WTC11 (cell line): ENCODE measurements at regions not wholly inside any gene's neighbourhood (a gene's known extent, or its start where the extent isn't known, plus 50 kb on each side); places are given as distances from the start of the nearest gene placed in this dataset.

Source experiments
- ATAC-seq: fragments of 200-7000 bp; cut with Tn5 transposase; 2 replicates; pipeline ENCODE4 v1.10.0; 2021; ENCODE audit warnings: mild to moderate bottlenecking, moderate library complexity
- CTCF ChIA-PET: fragments of 300-600 bp; sonication (Branson Sonifier 250); formaldehyde crosslinking; loops from one replicate; lab custom pipeline; 2021; ENCODE audit warnings: antibody characterized with exemption; lab: Charles Lee
- POLR2A ChIA-PET: fragments of 350-600 bp; sonication (Branson Sonifier 250); formaldehyde crosslinking; loops from one replicate; lab custom pipeline; 2021; ENCODE audit warnings: antibody characterized with exemption; lab: Charles Lee
- DNase-seq: peaks from one replicate; pipeline ENCODE4 v3.0.0; 2021; ENCODE audit warnings: low spot score
- H3K27ac Mint-ChIP-seq: 2 replicates; pipeline ENCODE4 v1.8.0; 2021; ENCODE audit warnings: mixed read lengths
- H3K27me3 Mint-ChIP-seq: 2 replicates; pipeline ENCODE4 v1.8.0; 2021; ENCODE audit warnings: low read depth, mild to moderate bottlenecking, moderate library complexity, mixed read lengths
- H3K36me3 Mint-ChIP-seq: 2 replicates; pipeline ENCODE4 v1.8.0; 2021; ENCODE audit warnings: mixed read lengths
- H3K4me1 Mint-ChIP-seq: 2 replicates; pipeline ENCODE4 v1.8.0; 2022; ENCODE audit warnings: mixed read lengths
- H3K4me3 Mint-ChIP-seq: 2 replicates; pipeline ENCODE4 v1.8.0; 2021; ENCODE audit warnings: mild to moderate bottlenecking, moderate library complexity, mixed read lengths
- H3K9me3 Mint-ChIP-seq: 2 replicates; pipeline ENCODE4 v1.8.0; 2021; ENCODE audit warnings: mixed read lengths
- ETV6 ChIP-seq: sonication (generic); formaldehyde crosslinking; IDR thresholded peaks from 2 replicates; pipeline ENCODE4 v1.8.1; 2022; ENCODE audit warnings: mild to moderate bottlenecking, missing genetic modification reagents
- FOXP1 ChIP-seq: sonication (generic); formaldehyde crosslinking; IDR thresholded peaks from 2 replicates; pipeline ENCODE4 v1.8.0; 2022; ENCODE audit warnings: missing genetic modification reagents, mild to moderate bottlenecking, moderate library complexity, borderline replicate concordance
- GABPB1 ChIP-seq: sonication (generic); formaldehyde crosslinking; IDR thresholded peaks from 2 replicates; pipeline ENCODE4 v1.8.1; 2023; ENCODE audit warnings: mild to moderate bottlenecking, missing genetic modification reagents
- HMGA2 ChIP-seq: fragments of 250-450 bp; sonication (Bioruptor Pico); IDR thresholded peaks from 2 replicates; pipeline ENCODE4 v1.4.0; 2021; ENCODE audit warnings: mild to moderate bottlenecking, moderate library complexity
- NFATC4 ChIP-seq: fragments of 250-450 bp; sonication (Bioruptor Pico); IDR thresholded peaks from 2 replicates; pipeline ENCODE4 v1.9.0; 2021; ENCODE audit warnings: mild to moderate bottlenecking
- NR1H2 ChIP-seq: sonication (generic); formaldehyde crosslinking; IDR thresholded peaks from 2 replicates; pipeline ENCODE4 v1.9.0; 2021; ENCODE audit warnings: mild to moderate bottlenecking, moderate library complexity, missing genetic modification reagents
- NR2C2 ChIP-seq: sonication (generic); formaldehyde crosslinking; IDR thresholded peaks from 2 replicates; pipeline ENCODE4 v1.8.0; 2022; ENCODE audit warnings: mild to moderate bottlenecking, missing genetic modification reagents
- PRRX2 ChIP-seq: fragments of 250-450 bp; sonication (Bioruptor Pico); IDR thresholded peaks from 2 replicates; pipeline ENCODE4 v1.8.0; 2021; ENCODE audit warnings: mild to moderate bottlenecking
- RORB ChIP-seq: fragments of 250-450 bp; sonication (Bioruptor Pico); IDR thresholded peaks from 2 replicates; pipeline ENCODE4 v1.9.0; 2021; ENCODE audit warnings: mild to moderate bottlenecking
- SMAD3 ChIP-seq: sonication (generic); formaldehyde crosslinking; IDR thresholded peaks from 2 replicates; pipeline ENCODE4 v1.8.0; 2022; ENCODE audit warnings: missing genetic modification reagents, mild to moderate bottlenecking, borderline replicate concordance
- TCF7 ChIP-seq: sonication (generic); formaldehyde crosslinking; IDR thresholded peaks from 2 replicates; pipeline ENCODE4 v1.8.0; 2022; ENCODE audit warnings: mild to moderate bottlenecking, low read depth, missing genetic modification reagents, moderate library complexity
- ZNF396 ChIP-seq: fragments of 250-450 bp; sonication (Bioruptor Pico); IDR thresholded peaks from 2 replicates; pipeline ENCODE4 v1.8.0; 2021; ENCODE audit warnings: mild to moderate bottlenecking, moderate library complexity, borderline replicate concordance
- TF ChIP-seq, protein P1 (sequence below): sonication (generic); formaldehyde crosslinking; IDR thresholded peaks from 2 replicates; pipeline ENCODE4 v1.8.0; 2022; ENCODE audit warnings: mild to moderate bottlenecking, missing genetic modification reagents
- TF ChIP-seq, protein P2 (sequence below): sonication (generic); formaldehyde crosslinking; IDR thresholded peaks from 2 replicates; pipeline ENCODE4 v1.8.0; 2023; ENCODE audit warnings: missing genetic modification reagents
- TF ChIP-seq, protein P3 (sequence below): sonication (generic); formaldehyde crosslinking; IDR thresholded peaks from 2 replicates; pipeline ENCODE4 v1.8.1; 2022; ENCODE audit warnings: mild to moderate bottlenecking, moderate library complexity, missing genetic modification reagents
- TF ChIP-seq, protein P4 (sequence below): sonication (generic); formaldehyde crosslinking; IDR thresholded peaks from 2 replicates; pipeline ENCODE4 v1.8.1; 2022; ENCODE audit warnings: missing genetic modification reagents, borderline replicate concordance
- TF ChIP-seq, protein P5 (sequence below): sonication (generic); formaldehyde crosslinking; conservative IDR thresholded peaks from 2 replicates; pipeline ENCODE4 v1.8.1; 2023; ENCODE audit warnings: mild to moderate bottlenecking, low read depth, missing genetic modification reagents, moderate library complexity
- TF ChIP-seq, protein P6 (sequence below): sonication (generic); formaldehyde crosslinking; IDR thresholded peaks from 2 replicates; pipeline ENCODE4 v1.8.1; 2023; ENCODE audit warnings: mild to moderate bottlenecking, moderate library complexity, missing genetic modification reagents
- TF ChIP-seq, protein P7 (sequence below): sonication (generic); formaldehyde crosslinking; IDR thresholded peaks from 2 replicates; pipeline ENCODE4 v1.8.1; 2022; ENCODE audit warnings: mild to moderate bottlenecking, missing genetic modification reagents, moderate library complexity, borderline replicate concordance

DNA sequence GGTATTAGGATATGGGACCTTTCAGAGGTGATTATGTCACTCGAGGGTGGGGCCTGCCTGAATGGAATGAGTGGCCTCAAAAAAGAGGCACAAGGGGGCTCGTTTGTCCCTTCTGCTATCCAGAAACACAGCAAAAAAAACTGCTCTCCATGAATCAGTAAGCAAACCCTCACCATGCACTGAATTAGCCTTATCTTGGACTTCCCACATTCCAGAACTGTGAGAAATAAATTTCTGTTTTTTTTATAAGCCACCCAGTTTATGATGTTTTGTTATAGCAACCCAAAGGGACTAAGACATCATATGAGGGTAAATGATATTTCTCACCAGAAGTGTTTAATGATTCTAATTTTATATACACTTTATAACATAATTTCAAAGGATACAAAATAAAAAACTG is 476.6 kb upstream of the EDIL3 start:
- DNase-seq: no peak
- no peaks in the 10 kb centered on the region for H3K27me3 Mint-ChIP-seq
- peaks cover 33% of the 10 kb centered on the region for H3K9me3 Mint-ChIP-seq
- no peak for TF ChIP-seq ETV6
- TF ChIP-seq RORB: no peak
- TF ChIP-seq, protein P1, sequence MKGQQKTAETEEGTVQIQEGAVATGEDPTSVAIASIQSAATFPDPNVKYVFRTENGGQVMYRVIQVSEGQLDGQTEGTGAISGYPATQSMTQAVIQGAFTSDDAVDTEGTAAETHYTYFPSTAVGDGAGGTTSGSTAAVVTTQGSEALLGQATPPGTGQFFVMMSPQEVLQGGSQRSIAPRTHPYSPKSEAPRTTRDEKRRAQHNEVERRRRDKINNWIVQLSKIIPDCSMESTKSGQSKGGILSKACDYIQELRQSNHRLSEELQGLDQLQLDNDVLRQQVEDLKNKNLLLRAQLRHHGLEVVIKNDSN (CRISPR knock-in tag): no peak
- TF ChIP-seq, protein P2, sequence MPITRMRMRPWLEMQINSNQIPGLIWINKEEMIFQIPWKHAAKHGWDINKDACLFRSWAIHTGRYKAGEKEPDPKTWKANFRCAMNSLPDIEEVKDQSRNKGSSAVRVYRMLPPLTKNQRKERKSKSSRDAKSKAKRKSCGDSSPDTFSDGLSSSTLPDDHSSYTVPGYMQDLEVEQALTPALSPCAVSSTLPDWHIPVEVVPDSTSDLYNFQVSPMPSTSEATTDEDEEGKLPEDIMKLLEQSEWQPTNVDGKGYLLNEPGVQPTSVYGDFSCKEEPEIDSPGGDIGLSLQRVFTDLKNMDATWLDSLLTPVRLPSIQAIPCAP (CRISPR knock-in tag): no peak
- ChIA-PET CTCF (no interaction called here), POLR2A (no interaction called here)
- no peak overlapping the region for H3K27ac Mint-ChIP-seq
- peaks cover 33% of the 10 kb centered on the region for H3K36me3 Mint-ChIP-seq
- H3K4me1 Mint-ChIP-seq: peaks cover 48% of the 10 kb centered on the region
- no peak overlapping the region for H3K4me3 Mint-ChIP-seq
- ATAC-seq: no peak

DNA sequence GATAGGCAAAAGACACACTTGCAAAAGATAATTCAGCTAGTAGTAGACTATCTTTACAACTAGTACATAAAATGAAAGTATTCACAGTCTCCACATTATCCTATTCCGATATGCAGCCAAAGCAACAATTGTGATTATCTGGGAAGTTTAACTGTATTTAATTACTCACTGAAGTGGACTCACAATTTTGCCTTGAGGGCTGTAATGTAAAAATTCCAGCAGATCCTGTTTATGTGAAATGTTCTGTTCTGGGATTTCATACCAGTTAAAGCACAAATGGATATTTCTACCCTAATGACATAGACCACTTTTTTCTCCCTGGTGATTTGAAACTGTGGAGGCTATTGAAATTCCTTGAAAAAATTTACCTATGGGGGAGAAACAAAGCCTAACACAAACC is 474.4 kb upstream of the EDIL3 start:
- H3K9me3 Mint-ChIP-seq: peaks cover 39% of the 10 kb centered on the region
- no peak for TF ChIP-seq NR1H2 (CRISPR knock-in tag)
- TF ChIP-seq, protein P3, sequence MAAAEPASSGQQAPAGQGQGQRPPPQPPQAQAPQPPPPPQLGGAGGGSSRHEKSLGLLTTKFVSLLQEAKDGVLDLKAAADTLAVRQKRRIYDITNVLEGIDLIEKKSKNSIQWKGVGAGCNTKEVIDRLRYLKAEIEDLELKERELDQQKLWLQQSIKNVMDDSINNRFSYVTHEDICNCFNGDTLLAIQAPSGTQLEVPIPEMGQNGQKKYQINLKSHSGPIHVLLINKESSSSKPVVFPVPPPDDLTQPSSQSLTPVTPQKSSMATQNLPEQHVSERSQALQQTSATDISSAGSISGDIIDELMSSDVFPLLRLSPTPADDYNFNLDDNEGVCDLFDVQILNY: no peak
- TF ChIP-seq FOXP1 (CRISPR knock-in tag): no peak
- TF ChIP-seq, protein P4, sequence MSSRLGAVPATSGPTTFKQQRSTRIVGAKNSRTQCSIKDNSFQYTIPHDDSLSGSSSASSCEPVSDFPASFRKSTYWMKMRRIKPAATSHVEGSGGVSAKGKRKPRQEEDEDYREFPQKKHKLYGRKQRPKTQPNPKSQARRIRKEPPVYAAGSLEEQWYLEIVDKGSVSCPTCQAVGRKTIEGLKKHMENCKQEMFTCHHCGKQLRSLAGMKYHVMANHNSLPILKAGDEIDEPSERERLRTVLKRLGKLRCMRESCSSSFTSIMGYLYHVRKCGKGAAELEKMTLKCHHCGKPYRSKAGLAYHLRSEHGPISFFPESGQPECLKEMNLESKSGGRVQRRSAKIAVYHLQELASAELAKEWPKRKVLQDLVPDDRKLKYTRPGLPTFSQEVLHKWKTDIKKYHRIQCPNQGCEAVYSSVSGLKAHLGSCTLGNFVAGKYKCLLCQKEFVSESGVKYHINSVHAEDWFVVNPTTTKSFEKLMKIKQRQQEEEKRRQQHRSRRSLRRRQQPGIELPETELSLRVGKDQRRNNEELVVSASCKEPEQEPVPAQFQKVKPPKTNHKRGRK: no peak
- TF ChIP-seq NR2C2 (CRISPR knock-in tag): no peak
- TF ChIP-seq ZNF396 (CRISPR knock-in tag): no peak
- no peak for TF ChIP-seq HMGA2 (CRISPR knock-in tag)
- TF ChIP-seq, protein P5, sequence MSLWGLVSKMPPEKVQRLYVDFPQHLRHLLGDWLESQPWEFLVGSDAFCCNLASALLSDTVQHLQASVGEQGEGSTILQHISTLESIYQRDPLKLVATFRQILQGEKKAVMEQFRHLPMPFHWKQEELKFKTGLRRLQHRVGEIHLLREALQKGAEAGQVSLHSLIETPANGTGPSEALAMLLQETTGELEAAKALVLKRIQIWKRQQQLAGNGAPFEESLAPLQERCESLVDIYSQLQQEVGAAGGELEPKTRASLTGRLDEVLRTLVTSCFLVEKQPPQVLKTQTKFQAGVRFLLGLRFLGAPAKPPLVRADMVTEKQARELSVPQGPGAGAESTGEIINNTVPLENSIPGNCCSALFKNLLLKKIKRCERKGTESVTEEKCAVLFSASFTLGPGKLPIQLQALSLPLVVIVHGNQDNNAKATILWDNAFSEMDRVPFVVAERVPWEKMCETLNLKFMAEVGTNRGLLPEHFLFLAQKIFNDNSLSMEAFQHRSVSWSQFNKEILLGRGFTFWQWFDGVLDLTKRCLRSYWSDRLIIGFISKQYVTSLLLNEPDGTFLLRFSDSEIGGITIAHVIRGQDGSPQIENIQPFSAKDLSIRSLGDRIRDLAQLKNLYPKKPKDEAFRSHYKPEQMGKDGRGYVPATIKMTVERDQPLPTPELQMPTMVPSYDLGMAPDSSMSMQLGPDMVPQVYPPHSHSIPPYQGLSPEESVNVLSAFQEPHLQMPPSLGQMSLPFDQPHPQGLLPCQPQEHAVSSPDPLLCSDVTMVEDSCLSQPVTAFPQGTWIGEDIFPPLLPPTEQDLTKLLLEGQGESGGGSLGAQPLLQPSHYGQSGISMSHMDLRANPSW: no peak
- TF ChIP-seq, protein P6, sequence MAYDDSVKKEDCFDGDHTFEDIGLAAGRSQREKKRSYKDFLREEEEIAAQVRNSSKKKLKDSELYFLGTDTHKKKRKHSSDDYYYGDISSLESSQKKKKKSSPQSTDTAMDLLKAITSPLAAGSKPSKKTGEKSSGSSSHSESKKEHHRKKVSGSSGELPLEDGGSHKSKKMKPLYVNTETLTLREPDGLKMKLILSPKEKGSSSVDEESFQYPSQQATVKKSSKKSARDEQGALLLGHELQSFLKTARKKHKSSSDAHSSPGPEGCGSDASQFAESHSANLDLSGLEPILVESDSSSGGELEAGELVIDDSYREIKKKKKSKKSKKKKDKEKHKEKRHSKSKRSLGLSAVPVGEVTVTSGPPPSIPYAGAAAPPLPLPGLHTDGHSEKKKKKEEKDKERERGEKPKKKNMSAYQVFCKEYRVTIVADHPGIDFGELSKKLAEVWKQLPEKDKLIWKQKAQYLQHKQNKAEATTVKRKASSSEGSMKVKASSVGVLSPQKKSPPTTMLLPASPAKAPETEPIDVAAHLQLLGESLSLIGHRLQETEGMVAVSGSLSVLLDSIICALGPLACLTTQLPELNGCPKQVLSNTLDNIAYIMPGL (CRISPR knock-in tag): no peak
- TF ChIP-seq, protein P2 (CRISPR knock-in tag): no peak
- no peak for TF ChIP-seq SMAD3
- TF ChIP-seq TCF7 (CRISPR knock-in tag): no peak
- TF ChIP-seq NFATC4 (CRISPR knock-in tag): no peak
- no peak for TF ChIP-seq GABPB1 (CRISPR knock-in tag)
- no peak for TF ChIP-seq PRRX2 (CRISPR knock-in tag)
- TF ChIP-seq, protein P7, sequence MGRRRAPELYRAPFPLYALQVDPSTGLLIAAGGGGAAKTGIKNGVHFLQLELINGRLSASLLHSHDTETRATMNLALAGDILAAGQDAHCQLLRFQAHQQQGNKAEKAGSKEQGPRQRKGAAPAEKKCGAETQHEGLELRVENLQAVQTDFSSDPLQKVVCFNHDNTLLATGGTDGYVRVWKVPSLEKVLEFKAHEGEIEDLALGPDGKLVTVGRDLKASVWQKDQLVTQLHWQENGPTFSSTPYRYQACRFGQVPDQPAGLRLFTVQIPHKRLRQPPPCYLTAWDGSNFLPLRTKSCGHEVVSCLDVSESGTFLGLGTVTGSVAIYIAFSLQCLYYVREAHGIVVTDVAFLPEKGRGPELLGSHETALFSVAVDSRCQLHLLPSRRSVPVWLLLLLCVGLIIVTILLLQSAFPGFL (CRISPR knock-in tag): no peak
- TF ChIP-seq, all 79 proteins: peak for 0
- no peaks in the 10 kb centered on the region for H3K27me3 Mint-ChIP-seq
- no peak overlapping the region for H3K27ac Mint-ChIP-seq
- ChIA-PET POLR2A (no interaction called here), CTCF (no interaction called here)
- ATAC-seq (no peak), DNase-seq (no peak)
- H3K36me3 Mint-ChIP-seq: peaks cover 33% of the 10 kb centered on the region
- H3K4me3 Mint-ChIP-seq: no peak overlapping the region
- peaks cover 31% of the 10 kb centered on the region for H3K4me1 Mint-ChIP-seq
